ENCODE measurements at regions not wholly inside any gene's neighbourhood (a gene's known extent, or its start where the extent isn't known, plus 50 kb on each side); places are given as distances from the start of the nearest gene placed in this dataset.

DNA sequence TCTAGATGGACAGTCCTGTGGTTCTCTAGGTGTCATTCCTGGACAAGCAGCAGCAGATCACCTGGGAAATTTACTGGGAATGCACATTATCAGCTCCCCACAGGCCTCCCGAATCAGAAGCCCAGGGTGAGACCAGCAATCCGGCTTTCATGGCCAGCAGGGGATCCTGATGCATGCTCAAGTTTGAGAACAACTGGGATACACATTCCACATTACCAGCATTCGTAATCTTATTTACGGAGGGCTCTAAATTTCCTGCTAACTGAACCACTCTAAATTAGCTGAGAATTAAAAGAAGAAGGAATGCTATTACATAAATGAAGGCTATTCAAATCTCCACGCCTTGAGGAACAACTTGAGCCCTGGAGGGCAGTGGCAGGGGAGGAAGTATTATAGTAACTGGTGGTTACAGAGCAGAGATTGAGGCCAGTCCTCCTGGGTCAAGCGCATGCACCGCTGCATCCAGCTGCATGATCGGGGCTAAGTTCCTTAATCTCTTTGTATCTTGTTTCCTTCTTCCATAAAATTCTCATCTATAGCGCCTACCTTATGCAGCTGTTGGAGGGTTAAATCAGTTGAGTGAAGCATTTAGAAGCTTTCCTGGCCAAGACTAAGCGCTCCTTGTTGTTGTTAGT, 403.7 kb downstream of the CDH26 start:
- FAIRE-seq = no peak
- TF ChIP-seq SPI1 (IDR thresholded peaks at IDR 0.05; ENCODE audit: low read depth, low read length) (no peak), PAX5 (IDR thresholded peaks at IDR 0.05; ENCODE audit: insufficient read depth, low read length, severe bottlenecking) (no peak), POLR2A (IDR thresholded peaks at IDR 0.05; ENCODE audit: low read depth, low read length) (no peak), POLR2AphosphoS5 (IDR thresholded peaks at IDR 0.05; ENCODE audit: low read depth, low read length) (no peak), TAF1 (IDR thresholded peaks at IDR 0.05; ENCODE audit: low read depth, low read length) (no peak), POU2F2 (IDR thresholded peaks at IDR 0.05; ENCODE audit: low read depth, low read length) (no peak)

DNA sequence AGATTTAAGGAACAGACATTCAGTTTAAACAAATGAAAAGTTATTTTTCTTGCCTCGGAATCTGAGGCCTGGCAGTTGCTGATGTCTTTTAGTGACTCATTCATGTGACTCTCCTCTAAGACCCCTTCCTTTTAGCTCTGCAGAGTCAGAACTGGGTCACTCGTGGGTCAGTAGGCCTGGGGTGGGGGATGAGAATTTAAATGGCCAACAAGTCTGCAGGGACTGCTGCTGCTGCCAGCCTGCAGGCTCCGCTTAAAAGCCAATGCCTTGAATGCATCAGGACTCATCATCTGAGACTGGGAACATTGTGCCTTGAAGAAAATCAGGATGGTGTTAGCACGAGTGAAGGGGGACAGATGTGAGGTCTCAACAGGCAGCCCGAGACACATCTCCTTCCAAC, 404.3 kb downstream of the CDH26 start:
- no peak for DNase-seq (ENCODE audit: insufficient read length, low spot score)
- FAIRE-seq = no peak
- TF ChIP-seq POU2F2 (IDR thresholded peaks at IDR 0.05; ENCODE audit: low read depth, low read length) = no peak

More for the DNA sequence above, 403.7 kb downstream of the CDH26 start:
- no peak for DNase-seq (ENCODE audit: insufficient read length, low spot score)

DNA sequence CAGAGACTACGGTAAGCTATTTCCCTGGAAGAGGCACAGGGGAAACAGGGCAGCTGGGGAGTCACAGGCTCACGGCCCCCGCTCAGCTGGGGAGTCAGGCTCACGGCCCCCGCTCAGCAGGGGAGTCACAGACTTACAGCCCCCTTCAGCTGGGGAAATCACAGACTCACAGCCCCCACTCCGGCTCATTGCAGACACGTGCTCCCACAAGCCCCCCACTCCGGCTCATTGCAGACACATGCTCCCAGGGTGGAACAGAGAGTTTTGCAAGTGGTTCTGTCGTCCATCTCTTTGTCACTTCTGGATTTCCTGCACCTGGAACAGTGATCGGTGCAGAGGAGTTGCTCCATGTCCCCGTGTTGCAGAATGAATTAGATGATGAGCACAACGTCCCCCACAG, 405.5 kb downstream of the CDH26 start:
- FAIRE-seq (no peak), DNase-seq (ENCODE audit: insufficient read length, low spot score) (no peak)
- TF ChIP-seq TAF1 (IDR thresholded peaks at IDR 0.05; ENCODE audit: low read depth, low read length) (no peak), POLR2A (IDR thresholded peaks at IDR 0.05; ENCODE audit: low read depth, low read length) (no peak), PAX5 (IDR thresholded peaks at IDR 0.05; ENCODE audit: insufficient read depth, low read length, severe bottlenecking) (no peak), SPI1 (IDR thresholded peaks at IDR 0.05; ENCODE audit: low read depth, low read length) (no peak), POLR2AphosphoS5 (IDR thresholded peaks at IDR 0.05; ENCODE audit: low read depth, low read length) (no peak), POU2F2 (IDR thresholded peaks at IDR 0.05; ENCODE audit: low read depth, low read length) (no peak)

DNA sequence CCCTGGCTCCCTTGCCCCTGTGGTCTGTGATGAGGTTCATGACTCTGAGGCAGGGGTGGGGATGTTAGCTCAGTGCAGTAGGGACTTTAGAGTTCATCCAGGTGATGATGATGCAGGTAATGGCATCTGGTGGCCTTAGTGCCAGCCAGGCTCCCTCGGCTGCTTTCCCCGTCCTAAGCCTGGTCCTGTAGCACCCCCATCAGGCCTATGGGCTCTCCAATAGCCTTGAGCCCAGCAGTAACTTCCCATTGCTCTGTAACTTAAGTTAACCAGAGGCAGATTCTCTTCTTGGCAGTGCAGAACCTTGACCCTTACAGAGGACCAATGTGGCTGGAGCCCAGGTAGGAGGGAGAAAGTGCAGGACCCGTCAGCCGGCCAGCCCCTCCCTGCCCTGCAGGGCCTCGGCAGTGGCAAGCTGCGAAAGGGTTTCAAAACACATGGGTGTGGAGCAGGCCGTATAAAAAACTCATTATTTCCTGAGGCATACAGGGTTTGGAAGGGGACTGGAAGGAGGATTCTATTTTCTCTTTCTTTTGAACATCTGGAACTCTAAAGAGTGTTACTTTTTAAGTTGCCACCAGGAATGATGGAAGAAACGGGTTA, 406.9 kb downstream of the CDH26 start:
- FAIRE-seq = no peak
- TF ChIP-seq POLR2A (IDR thresholded peaks at IDR 0.05; ENCODE audit: low read depth, low read length) = no peak
- TF ChIP-seq SPI1 (IDR thresholded peaks at IDR 0.05; ENCODE audit: low read depth, low read length) = no peak
- no peak for TF ChIP-seq POLR2AphosphoS5 (IDR thresholded peaks at IDR 0.05; ENCODE audit: low read depth, low read length)
- TF ChIP-seq TAF1 (IDR thresholded peaks at IDR 0.05; ENCODE audit: low read depth, low read length) = no peak
- TF ChIP-seq PAX5 (IDR thresholded peaks at IDR 0.05; ENCODE audit: insufficient read depth, low read length, severe bottlenecking) = no peak
- TF ChIP-seq POU2F2 (IDR thresholded peaks at IDR 0.05; ENCODE audit: low read depth, low read length) = no peak
- no peak for DNase-seq (ENCODE audit: insufficient read length, low spot score)

DNA sequence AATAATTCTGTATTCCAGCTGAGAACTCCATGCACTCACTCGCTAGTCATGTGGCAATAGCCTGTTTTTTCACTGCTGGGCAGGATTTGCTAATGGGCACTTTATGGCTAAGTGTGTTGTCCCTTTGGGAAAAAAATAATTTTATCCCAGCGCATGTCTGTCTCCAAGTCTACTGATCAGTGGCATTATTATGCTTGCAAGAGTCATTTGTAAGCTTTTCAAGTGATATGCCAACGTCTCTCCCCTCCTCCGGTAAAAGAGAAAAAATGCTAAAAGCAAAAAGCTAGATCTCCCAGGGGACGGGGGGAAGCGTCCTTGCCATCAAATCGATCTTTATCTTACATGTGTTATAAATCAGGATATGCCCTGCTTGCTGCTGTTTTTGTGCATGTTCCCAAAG, 407.7 kb downstream of the CDH26 start:
- DNase-seq (ENCODE audit: insufficient read length, low spot score) (no peak), FAIRE-seq (no peak)

DNA sequence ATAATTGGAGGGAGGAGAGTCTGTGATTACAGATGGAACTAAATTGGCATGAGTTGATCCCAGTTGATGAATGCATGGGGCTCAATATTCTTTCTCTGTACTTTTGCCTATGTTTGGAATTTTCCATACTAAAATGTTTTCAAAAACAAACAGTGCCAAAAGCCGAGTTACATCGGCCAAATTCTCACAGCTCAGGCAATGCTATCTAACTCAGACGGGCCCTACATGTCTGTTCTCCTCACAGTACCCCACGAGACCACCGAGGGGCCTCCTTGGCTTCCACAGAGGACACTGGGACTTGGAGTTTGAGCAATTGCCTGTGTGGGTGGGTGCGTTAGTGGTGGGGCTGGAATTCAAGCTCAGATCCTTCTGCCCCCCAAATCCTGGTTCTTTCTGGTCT, 413.2 kb downstream of the CDH26 start:
- TF ChIP-seq POLR2A (IDR thresholded peaks at IDR 0.05; ENCODE audit: low read depth, low read length) (no peak), PAX5 (IDR thresholded peaks at IDR 0.05; ENCODE audit: insufficient read depth, low read length, severe bottlenecking) (no peak), POLR2AphosphoS5 (IDR thresholded peaks at IDR 0.05; ENCODE audit: low read depth, low read length) (no peak), TAF1 (IDR thresholded peaks at IDR 0.05; ENCODE audit: low read depth, low read length) (no peak), POU2F2 (IDR thresholded peaks at IDR 0.05; ENCODE audit: low read depth, low read length) (no peak), SPI1 (IDR thresholded peaks at IDR 0.05; ENCODE audit: low read depth, low read length) (no peak)
- no peak for FAIRE-seq
- DNase-seq (ENCODE audit: insufficient read length, low spot score) = no peak

More for the DNA sequence above, 407.7 kb downstream of the CDH26 start:
- TF ChIP-seq POLR2AphosphoS5 (IDR thresholded peaks at IDR 0.05; ENCODE audit: low read depth, low read length) = no peak
- TF ChIP-seq SPI1 (IDR thresholded peaks at IDR 0.05; ENCODE audit: low read depth, low read length) = no peak
- no peak for TF ChIP-seq TAF1 (IDR thresholded peaks at IDR 0.05; ENCODE audit: low read depth, low read length)
- no peak for TF ChIP-seq POU2F2 (IDR thresholded peaks at IDR 0.05; ENCODE audit: low read depth, low read length)
- TF ChIP-seq PAX5 (IDR thresholded peaks at IDR 0.05; ENCODE audit: insufficient read depth, low read length, severe bottlenecking) = no peak
- TF ChIP-seq POLR2A (IDR thresholded peaks at IDR 0.05; ENCODE audit: low read depth, low read length) = no peak

DNA sequence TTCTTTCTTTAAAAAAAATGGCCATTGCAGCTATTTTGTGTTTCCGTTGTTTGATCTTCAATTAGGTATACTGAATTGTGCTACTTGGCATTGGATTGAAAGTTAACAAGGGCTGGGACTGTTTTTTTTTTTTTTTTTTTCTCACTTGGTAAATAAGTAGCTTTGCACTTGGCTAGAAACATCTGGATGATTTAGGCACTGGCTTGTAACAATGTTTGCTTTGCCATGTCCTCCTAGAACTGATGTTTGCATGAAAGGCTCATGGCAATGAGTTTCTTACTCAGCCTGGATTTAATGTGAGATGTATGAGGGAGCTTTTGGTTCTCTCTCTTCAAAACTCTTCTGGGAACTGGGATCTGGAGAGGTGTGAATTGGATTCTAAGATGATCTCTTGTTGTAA, 414.1 kb downstream of the CDH26 start:
- TF ChIP-seq TAF1 (IDR thresholded peaks at IDR 0.05; ENCODE audit: low read depth, low read length) (no peak), POLR2AphosphoS5 (IDR thresholded peaks at IDR 0.05; ENCODE audit: low read depth, low read length) (no peak), PAX5 (IDR thresholded peaks at IDR 0.05; ENCODE audit: insufficient read depth, low read length, severe bottlenecking) (no peak), POLR2A (IDR thresholded peaks at IDR 0.05; ENCODE audit: low read depth, low read length) (no peak), SPI1 (IDR thresholded peaks at IDR 0.05; ENCODE audit: low read depth, low read length) (no peak), POU2F2 (IDR thresholded peaks at IDR 0.05; ENCODE audit: low read depth, low read length) (no peak)
- FAIRE-seq (no peak), DNase-seq (ENCODE audit: insufficient read length, low spot score) (no peak)

DNA sequence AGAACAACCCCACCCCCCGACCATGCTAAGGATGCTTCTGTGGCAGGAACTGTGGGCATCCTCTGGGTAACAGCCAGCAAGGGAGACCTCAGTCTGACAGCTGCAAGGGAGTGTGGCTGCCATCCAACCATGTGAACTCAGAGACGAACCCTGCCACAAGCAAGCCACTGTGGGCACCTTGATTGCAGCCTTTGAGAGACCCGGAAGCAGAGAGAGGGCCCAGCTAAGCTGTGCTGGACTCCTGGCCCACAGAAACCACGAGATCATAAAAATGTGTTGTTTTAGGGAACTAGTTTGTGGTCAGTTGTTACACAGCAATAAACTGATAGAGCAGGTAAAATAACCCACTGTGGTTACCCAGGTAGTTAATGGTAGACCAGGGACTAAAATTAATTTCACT, 414.6 kb downstream of the CDH26 start:
- TF ChIP-seq TAF1 (IDR thresholded peaks at IDR 0.05; ENCODE audit: low read depth, low read length) = no peak
- TF ChIP-seq POU2F2 (IDR thresholded peaks at IDR 0.05; ENCODE audit: low read depth, low read length) = no peak
- TF ChIP-seq POLR2A (IDR thresholded peaks at IDR 0.05; ENCODE audit: low read depth, low read length) = no peak
- DNase-seq (ENCODE audit: insufficient read length, low spot score) (no peak), FAIRE-seq (no peak)

DNA sequence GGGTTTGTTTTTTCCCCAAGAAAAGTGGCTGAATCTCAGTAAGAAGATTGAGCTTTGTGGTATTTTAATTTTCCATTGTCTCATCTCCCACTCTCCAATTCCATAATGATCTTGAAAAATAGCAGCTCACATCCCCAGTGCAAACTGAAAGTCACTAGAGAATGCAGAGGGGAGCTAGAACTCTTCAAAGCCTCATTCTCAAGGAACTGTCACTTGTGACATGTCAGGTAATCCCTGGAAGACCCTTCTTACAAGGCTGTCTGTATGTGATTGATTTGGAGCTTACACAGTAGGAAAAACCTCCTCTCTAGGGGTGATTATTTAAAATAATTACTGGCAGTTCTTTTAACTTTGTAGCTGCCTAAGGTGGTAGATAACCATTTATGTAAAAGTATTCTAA, 420.4 kb downstream of the CDH26 start:
- TF ChIP-seq POLR2A (IDR thresholded peaks at IDR 0.05; ENCODE audit: low read depth, low read length) (no peak), TAF1 (IDR thresholded peaks at IDR 0.05; ENCODE audit: low read depth, low read length) (no peak), POLR2AphosphoS5 (IDR thresholded peaks at IDR 0.05; ENCODE audit: low read depth, low read length) (no peak), SPI1 (IDR thresholded peaks at IDR 0.05; ENCODE audit: low read depth, low read length) (no peak), POU2F2 (IDR thresholded peaks at IDR 0.05; ENCODE audit: low read depth, low read length) (no peak), PAX5 (IDR thresholded peaks at IDR 0.05; ENCODE audit: insufficient read depth, low read length, severe bottlenecking) (no peak)
- DNase-seq (ENCODE audit: insufficient read length, low spot score) (no peak), FAIRE-seq (no peak)

All from GM12891 (cell line).